NCI-H1417 (cell line): ENCODE measurements at regions not wholly inside any gene's neighbourhood (a gene's known extent, or its start where the extent isn't known, plus 50 kb on each side); places are given as distances from the start of the nearest gene placed in this dataset.
A peak's percentile ranks its signal among the peaks of the same experiment; 100 is the strongest.
"Not testable (repeated sequence)": the region's sequence is repeated elsewhere in the genome, so short reads cannot be mapped to it uniquely, and the experiment has no call there.

Experiments used
- DNase-seq, 3 experiments: peaks; one replicate each; lab custom pipeline; 2025; lab: John Stamatoyannopoulos, UW

- DNase-seq = no peak
Observed at GRCh38 chr20:43837856-43838702, 76.6 kb upstream of the TOX2 start.

- DNase-seq = no peak
Observed at GRCh38 chr20:43836790-43837189, 77.9 kb upstream of the TOX2 start.

GRCh38 chr20:43835944-43836508 is 78.6 kb upstream of the TOX2 start:
- no peak for DNase-seq

GRCh38 chr20:43833511-43834395 is 80.9 kb upstream of the TOX2 start:
- no peak for DNase-seq

GRCh38 chr20:43832961-43833360 is 81.7 kb upstream of the TOX2 start:
- no peak for DNase-seq

GRCh38 chr20:43832096-43832816 is 82.4 kb upstream of the TOX2 start:
- DNase-seq = no peak

GRCh38 chr20:43831481-43832065 is 83.1 kb upstream of the TOX2 start:
- DNase-seq = no peak

GRCh38 chr20:43830883-43831282 is 83.8 kb upstream of the TOX2 start:
- no peak for DNase-seq

- no peak for DNase-seq
Observed at GRCh38 chr20:43829951-43830690, 84.5 kb upstream of the TOX2 start.

GRCh38 chr20:43827940-43828562 is 86.6 kb upstream of the TOX2 start:
- no peak for DNase-seq

GRCh38 chr20:43826943-43827342 is 87.7 kb upstream of the TOX2 start:
- DNase-seq = not testable (repeated sequence)

GRCh38 chr20:43825581-43825980 is 89.1 kb upstream of the TOX2 start:
- DNase-seq = no peak

GRCh38 chr20:43825051-43825402 is 89.6 kb upstream of the TOX2 start:
- no peak for DNase-seq

- peak; percentile 24 to 93 (median 74) for DNase-seq
Observed at GRCh38 chr20:43824309-43825050, 90.2 kb upstream of the TOX2 start.

- no peak for DNase-seq
Observed at GRCh38 chr20:43821795-43822194, 92.9 kb upstream of the TOX2 start.

- DNase-seq = no peak
Observed at GRCh38 chr20:43820731-43821330, 93.8 kb upstream of the TOX2 start.

GRCh38 chr20:43812216-43812615 is 85.4 kb upstream of the GTSF1L start:
- no peak for DNase-seq

GRCh38 chr20:43809206-43809819 is 82.5 kb upstream of the GTSF1L start:
- no peak for DNase-seq

- no peak for DNase-seq
Observed at GRCh38 chr20:43804781-43805180, 78.0 kb upstream of the GTSF1L start.
